HCT116 (cell line): ENCODE measurements at regions not wholly inside any gene's neighbourhood (a gene's known extent, or its start where the extent isn't known, plus 50 kb on each side); places are given as distances from the start of the nearest gene placed in this dataset.

Experiments used
- ATAC-seq: fragments of 200-7000 bp; cut with Tn5 transposase; 2 replicates; pipeline ENCODE4 v1.9.1; 2020; ENCODE audit warnings: mild to moderate bottlenecking, moderate library complexity
- BruUV-seq: library from RNA; stranded (reverse); fragments of 400-500 nt; replicated peaks from 2 replicates; lab custom pipeline; 2021; lab: Mats Ljungman, UMichigan
- CTCF ChIA-PET: fragments of 300-600 bp; sonication (Branson Sonifier 250); formaldehyde crosslinking; loops from one replicate; lab custom pipeline; 2021; ENCODE audit warnings: antibody characterized with exemption; lab: Charles Lee
- POLR2A ChIA-PET: fragments of 300-600, 350-600 bp; sonication (Branson Sonifier 250); formaldehyde crosslinking; loops from one replicate; lab custom pipeline; 2021; ENCODE audit warnings: antibody characterized with exemption; lab: Charles Lee
- RAD21 ChIA-PET, 2 experiments: fragments of 300-600 bp; sonication (Branson Sonifier 250); formaldehyde crosslinking; loops; one replicate each; lab custom pipeline; 2023; ENCODE audit warnings: low total read pairs in 2 of 2; ENCODE audit not compliant: uncharacterized antibody in 2 of 2, unreplicated experiment in 2 of 2, low non-redundant PET in 1 of 2; lab: Charles Lee
- DNase-seq: peaks from one replicate; pipeline ENCODE4 v3.0.0-alpha.2; 2010; ENCODE audit warnings: low read depth, low spot score
- H2AFZ ChIP-seq: fragments of 200-600 bp; shearing (Covaris generic), sonication (generic); 2 replicates; pipeline ENCODE4 v1.6.1; 2017; ENCODE audit warnings: low read depth, mixed run types, mixed read lengths, antibody characterized with exemption, low read length; ENCODE audit not compliant: poor library complexity, severe bottlenecking
- H3K27ac ChIP-seq: 2 replicates; pipeline ENCODE4 v1.5.1; 2012; ENCODE audit warnings: low read depth, low read length
- H3K27me3 ChIP-seq: fragments of 200-600 bp; sonication (generic); 2 replicates; pipeline ENCODE4 v1.6.1; 2016; ENCODE audit warnings: mixed run types, low read length, mixed read lengths; ENCODE audit not compliant: insufficient read depth
- H3K36me3 ChIP-seq, 2 experiments: fragments of 200-500 bp in 1 of 2; fragments of 200-600 bp in 1 of 2; sonication (Bioruptor generic) in 1 of 2; sonication (generic) in 1 of 2; 2 replicates each; pipeline versions ENCODE4 v1.5.1 to v1.6.1; 2014 to 2016; ENCODE audit warnings: low read length in 2 of 2, inconsistent platforms in 1 of 2, mixed read lengths in 1 of 2, mixed run types in 1 of 2; ENCODE audit not compliant: insufficient read depth in 2 of 2, control insufficient read depth in 1 of 2
- H3K4me1 ChIP-seq, 2 experiments: fragments of 200-600 bp in 1 of 2; sonication (generic) in 1 of 2; 2 replicates each; pipeline versions ENCODE4 v1.5.1 to v1.6.1; 2012 to 2017; ENCODE audit warnings: low read length in 2 of 2, inconsistent platforms in 1 of 2, mild to moderate bottlenecking in 1 of 2, mixed read lengths in 1 of 2, mixed run types in 1 of 2, moderate library complexity in 1 of 2; ENCODE audit not compliant: insufficient read depth in 2 of 2, control insufficient read depth in 1 of 2
- H3K4me2 ChIP-seq: fragments of 200-600 bp; sonication (generic); 2 replicates; pipeline ENCODE4 v1.6.1; 2017; ENCODE audit warnings: mixed run types, low read length, mixed read lengths
- H3K4me3 ChIP-seq, 2 experiments: fragments of 200-600 bp in 1 of 2; sonication (generic) in 1 of 2; replicated peaks in 1 of 2; 2 replicates each; pipeline ENCODE4 v1.5.1; 2011 to 2016; ENCODE audit warnings: low read length in 2 of 2, control low read depth in 1 of 2, low read depth in 1 of 2, mild to moderate bottlenecking in 1 of 2, mixed read lengths in 1 of 2, mixed run types in 1 of 2
- H3K79me2 ChIP-seq: fragments of 200-600 bp; sonication (generic); 2 replicates; pipeline ENCODE4 v1.6.1; 2017; ENCODE audit warnings: mild to moderate bottlenecking, mixed run types, low read length, moderate library complexity, mixed read lengths; ENCODE audit not compliant: insufficient read depth
- H3K9ac ChIP-seq: fragments of 200-600 bp; sonication (generic); 2 replicates; pipeline ENCODE4 v1.6.1; 2016; ENCODE audit warnings: low read length, mixed read lengths
- H3K9me2 ChIP-seq: fragments of 200-600 bp; sonication (generic), shearing (Covaris generic); 2 replicates; pipeline ENCODE4 v1.6.1; 2017; ENCODE audit warnings: mixed run types, mild to moderate bottlenecking, moderate library complexity; ENCODE audit not compliant: insufficient read depth
- H3K9me3 ChIP-seq, 2 experiments: fragments of 200-500 bp in 1 of 2; fragments of 200-600 bp in 1 of 2; sonication (Bioruptor generic) in 1 of 2; sonication (generic) in 1 of 2; 2 replicates each; pipeline ENCODE4 v1.6.1; 2014 to 2017; ENCODE audit warnings: low read length in 2 of 2, mixed read lengths in 2 of 2, inconsistent platforms in 1 of 2, low read depth in 1 of 2, mild to moderate bottlenecking in 1 of 2, mixed run types in 1 of 2, moderate library complexity in 1 of 2; ENCODE audit not compliant: control insufficient read depth in 1 of 2, insufficient read depth in 1 of 2
- H4K20me1 ChIP-seq: fragments of 200-600 bp; sonication (generic), shearing (Covaris generic); 2 replicates; pipeline ENCODE4 v1.6.1; 2017; ENCODE audit warnings: mixed run types, mild to moderate bottlenecking, moderate library complexity; ENCODE audit not compliant: insufficient read depth
- CBX3 ChIP-seq: IDR thresholded peaks from 2 replicates; pipeline ENCODE4 v1.6.1; 2012; ENCODE audit warnings: low read depth
- CEBPB ChIP-seq: IDR thresholded peaks from 2 replicates; pipeline ENCODE4 v1.6.1; 2012; ENCODE audit warnings: low read depth
- EGR1 ChIP-seq: IDR thresholded peaks from 2 replicates; pipeline ENCODE4 v1.6.1; 2012; ENCODE audit warnings: low read depth
- ELF1 ChIP-seq: IDR thresholded peaks from 2 replicates; pipeline ENCODE4 v1.6.1; 2012; ENCODE audit warnings: low read depth, borderline replicate concordance
- EZH2 ChIP-seq: fragments of 200-600 bp; sonication (generic); IDR thresholded peaks from 2 replicates; pipeline ENCODE4 v1.6.1; 2017; ENCODE audit warnings: antibody characterized with exemption, mixed run types
- EZH2phosphoT487 ChIP-seq: fragments of 200-600 bp; IDR thresholded peaks from 2 replicates; pipeline ENCODE4 v1.6.1; 2018; ENCODE audit warnings: antibody characterized with exemption, borderline replicate concordance
- FOSL1 ChIP-seq: IDR thresholded peaks from 2 replicates; pipeline ENCODE4 v1.6.1; 2012; ENCODE audit warnings: low read depth
- JUND ChIP-seq: IDR thresholded peaks from 2 replicates; pipeline ENCODE4 v1.6.1; 2012
- MAX ChIP-seq: IDR thresholded peaks from 2 replicates; pipeline ENCODE4 v1.6.1; 2012
- POLR2A ChIP-seq: IDR thresholded peaks from 2 replicates; pipeline ENCODE4 v1.7.0; 2011; ENCODE audit warnings: borderline replicate concordance; ENCODE audit not compliant: insufficient read depth, insufficient read length; ENCODE audit errors: extremely low read depth
- POLR2AphosphoS5 ChIP-seq: IDR thresholded peaks from 2 replicates; pipeline ENCODE4 v1.6.1; 2011; ENCODE audit warnings: mild to moderate bottlenecking, low read depth, low read length, moderate library complexity
- RAD21 ChIP-seq: IDR thresholded peaks from 2 replicates; pipeline ENCODE4 v1.6.1; 2012; ENCODE audit warnings: low read depth, mild to moderate bottlenecking
- SIN3A ChIP-seq: IDR thresholded peaks from 2 replicates; pipeline ENCODE4 v1.6.1; 2012; ENCODE audit warnings: low read depth
- SP1 ChIP-seq: IDR thresholded peaks from 2 replicates; pipeline ENCODE4 v1.6.1; 2012; ENCODE audit warnings: low read depth
- SRF ChIP-seq: IDR thresholded peaks from 2 replicates; pipeline ENCODE4 v1.6.1; 2012; ENCODE audit warnings: low read depth
- TCF7L2 ChIP-seq: IDR thresholded peaks from 2 replicates; pipeline ENCODE4 v1.7.0; 2011; ENCODE audit warnings: borderline replicate concordance, inconsistent platforms; ENCODE audit not compliant: insufficient read depth, insufficient read length; ENCODE audit errors: extremely low read depth
- ZBTB33 ChIP-seq: IDR thresholded peaks from 2 replicates; pipeline ENCODE4 v1.6.1; 2011; ENCODE audit warnings: mild to moderate bottlenecking, low read length, moderate library complexity; ENCODE audit not compliant: insufficient replicate concordance; ENCODE audit errors: extremely low read depth
- ZNF274 ChIP-seq: fragments of 200-500 bp; sonication (Bioruptor generic); IDR thresholded peaks from 2 replicates; pipeline ENCODE4 v1.6.1; 2014; ENCODE audit warnings: mild to moderate bottlenecking, low read depth, low read length, inconsistent platforms
- intact Hi-C: fragments of 100-400 bp; cut with micrococcal nuclease; formaldehyde crosslinking; loops from 2 replicates; pipeline ENCODE4 v1.10.0; 2022
- TF ChIP-seq, protein P1 (sequence below), 3 experiments: fragments of 200-600 bp in 1 of 3; sonication (generic) in 1 of 3; IDR thresholded peaks in 2 of 3; conservative IDR thresholded peaks in 1 of 3; 2 replicates each; pipeline ENCODE4 v1.5.1; 2012 to 2017; ENCODE audit warnings: low read depth in 2 of 3, low read length in 2 of 3, antibody characterized with exemption in 1 of 3, borderline replicate concordance in 1 of 3, control low read depth in 1 of 3, mild to moderate bottlenecking in 1 of 3, mixed read lengths in 1 of 3, mixed run types in 1 of 3, moderate library complexity in 1 of 3; ENCODE audit not compliant: insufficient read depth in 1 of 3
- TF ChIP-seq, protein P2 (sequence below): IDR thresholded peaks from 2 replicates; pipeline ENCODE4 v1.6.1; 2012

GRCh38 chr4:23212558-23212957, 519.8 kb downstream of the GBA3 start:
- RAD21 ChIA-PET, result no interaction called here
- Histone ChIP-seq H3K79me2 (no peaks in the 10 kb centered on the region), H2AFZ (no peak overlapping the region)
- DNase-seq, result no peak
- TF ChIP-seq, protein P1, sequence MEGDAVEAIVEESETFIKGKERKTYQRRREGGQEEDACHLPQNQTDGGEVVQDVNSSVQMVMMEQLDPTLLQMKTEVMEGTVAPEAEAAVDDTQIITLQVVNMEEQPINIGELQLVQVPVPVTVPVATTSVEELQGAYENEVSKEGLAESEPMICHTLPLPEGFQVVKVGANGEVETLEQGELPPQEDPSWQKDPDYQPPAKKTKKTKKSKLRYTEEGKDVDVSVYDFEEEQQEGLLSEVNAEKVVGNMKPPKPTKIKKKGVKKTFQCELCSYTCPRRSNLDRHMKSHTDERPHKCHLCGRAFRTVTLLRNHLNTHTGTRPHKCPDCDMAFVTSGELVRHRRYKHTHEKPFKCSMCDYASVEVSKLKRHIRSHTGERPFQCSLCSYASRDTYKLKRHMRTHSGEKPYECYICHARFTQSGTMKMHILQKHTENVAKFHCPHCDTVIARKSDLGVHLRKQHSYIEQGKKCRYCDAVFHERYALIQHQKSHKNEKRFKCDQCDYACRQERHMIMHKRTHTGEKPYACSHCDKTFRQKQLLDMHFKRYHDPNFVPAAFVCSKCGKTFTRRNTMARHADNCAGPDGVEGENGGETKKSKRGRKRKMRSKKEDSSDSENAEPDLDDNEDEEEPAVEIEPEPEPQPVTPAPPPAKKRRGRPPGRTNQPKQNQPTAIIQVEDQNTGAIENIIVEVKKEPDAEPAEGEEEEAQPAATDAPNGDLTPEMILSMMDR (IDR thresholded peaks at IDR 0.05 in 2 of 3, conservative IDR thresholded peaks at IDR 0.05 in 1 of 3; ENCODE audit: borderline replicate concordance in 1 of 3, insufficient read depth in 1 of 3, low read depth in 2 of 3, low read length in 2 of 3), result no peak
- TF ChIP-seq ELF1 (no peak), ZNF274 (no peak), POLR2AphosphoS5 (no peak), TCF7L2 (no peak), ZBTB33 (no peak), JUND (no peak), EZH2phosphoT487 (no peak), CBX3 (no peak), SIN3A (no peak), SP1 (no peak), EZH2 (no peak), SRF (no peak), FOSL1 (no peak), POLR2A (no peak), EGR1 (no peak), MAX (no peak), CEBPB (no peak), RAD21 (no peak)
- TF ChIP-seq, protein P2, sequence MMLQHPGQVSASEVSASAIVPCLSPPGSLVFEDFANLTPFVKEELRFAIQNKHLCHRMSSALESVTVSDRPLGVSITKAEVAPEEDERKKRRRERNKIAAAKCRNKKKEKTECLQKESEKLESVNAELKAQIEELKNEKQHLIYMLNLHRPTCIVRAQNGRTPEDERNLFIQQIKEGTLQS, result no peak
- TF ChIP-seq, all 23 proteins: peak for 0
- H3K4me1 ChIP-seq, result no peaks in the 10 kb centered on the region
- H3K9me3 ChIP-seq, result peaks cover 17 to 22% of the 10 kb centered on the region in 2 experiments; a peak in 2 of 4 replicates
- H3K27ac ChIP-seq, result no peak overlapping the region
- POLR2A ChIA-PET, result no interaction called here
- no TSS peak for BruUV-seq
- no peak overlapping the region for H3K4me2 ChIP-seq
- H3K9me2 ChIP-seq, result no peaks in the 10 kb centered on the region
- ATAC-seq, result no peak
- H3K9ac ChIP-seq, result no peak overlapping the region
- H3K4me3 ChIP-seq, result no peak overlapping the region
- H3K36me3 ChIP-seq, result no peaks in the 10 kb centered on the region
- intact Hi-C loops, result no loop called here
- CTCF ChIA-PET, result no interaction called here
- H4K20me1 ChIP-seq, result no peaks in the 10 kb centered on the region
- H3K27me3 ChIP-seq, result no peaks in the 10 kb centered on the region
